NCI-H1048 (cell line): ENCODE measurements at regions not wholly inside any gene's neighbourhood (a gene's known extent, or its start where the extent isn't known, plus 50 kb on each side); places are given as distances from the start of the nearest gene placed in this dataset.
"Not testable (repeated sequence)": the region's sequence is repeated elsewhere in the genome, so short reads cannot be mapped to it uniquely, and the experiment has no call there.

Experiments
- DNase-seq: peaks from one replicate; lab custom pipeline; 2025; lab: John Stamatoyannopoulos, UW

DNA sequence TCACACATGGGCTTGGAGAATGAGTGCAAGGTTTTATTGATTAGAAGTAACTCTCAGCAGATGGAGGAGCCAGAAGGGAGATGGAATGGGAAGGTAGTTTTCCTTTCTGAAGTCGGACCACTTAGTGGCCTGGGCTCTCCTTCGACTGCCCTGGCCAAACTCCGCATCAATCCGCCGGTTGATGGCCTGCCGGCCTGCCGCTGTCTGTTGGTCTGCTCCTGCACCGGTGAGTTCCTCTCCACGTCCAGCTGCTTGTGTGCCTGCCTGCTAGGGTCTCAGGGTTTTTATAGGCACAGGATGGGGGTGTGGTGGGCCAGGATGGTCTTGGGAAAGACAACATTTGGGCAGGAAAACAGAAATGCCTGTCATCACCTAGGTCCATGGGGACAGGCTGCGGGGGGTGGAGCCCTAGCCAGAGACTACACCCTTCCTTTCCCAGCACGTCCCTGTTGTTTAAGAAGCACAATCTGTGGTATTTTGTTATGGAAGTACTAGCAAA, 837.0 kb downstream of the PDCD6IP start:
- DNase-seq: no peak

- no peak for DNase-seq
Measured at GRCh38 chr3:34646911-34647460, 848.6 kb downstream of the PDCD6IP start.

- DNase-seq: no peak
Measured at GRCh38 chr3:34650131-34650530, 851.7 kb downstream of the PDCD6IP start.

GRCh38 chr3:34668915-34669314, 870.5 kb downstream of the PDCD6IP start:
- DNase-seq: no peak

DNA sequence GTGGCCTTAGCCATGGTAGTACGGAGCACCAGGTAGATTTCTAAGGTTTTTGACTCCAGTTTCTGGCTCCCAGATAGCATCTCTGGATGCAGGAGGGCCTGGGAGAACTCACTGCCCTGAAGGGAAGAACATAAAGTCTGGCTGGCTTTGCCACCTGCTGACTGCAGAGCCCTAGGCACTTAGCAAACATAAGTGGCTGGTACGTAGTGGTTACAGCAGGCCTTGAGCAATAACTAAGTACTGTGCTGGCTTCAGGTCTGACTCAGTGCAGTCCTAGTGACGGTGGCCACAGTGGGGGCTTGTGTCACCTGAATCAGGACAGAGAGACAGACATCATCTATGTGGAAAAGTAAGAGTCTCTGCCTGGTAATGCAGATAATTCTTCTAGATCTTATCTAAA, 871.1 kb downstream of the PDCD6IP start:
- no peak for DNase-seq

GRCh38 chr3:34675383-34676120, 877.1 kb downstream of the PDCD6IP start:
- no peak for DNase-seq

- DNase-seq: no peak
Measured at GRCh38 chr3:34676436-34676835, 878.0 kb downstream of the PDCD6IP start.

- DNase-seq: no peak
Measured at GRCh38 chr3:34678575-34678974, 880.1 kb downstream of the PDCD6IP start.

GRCh38 chr3:34679055-34679454, 880.6 kb downstream of the PDCD6IP start:
- DNase-seq: not testable (repeated sequence)

DNA sequence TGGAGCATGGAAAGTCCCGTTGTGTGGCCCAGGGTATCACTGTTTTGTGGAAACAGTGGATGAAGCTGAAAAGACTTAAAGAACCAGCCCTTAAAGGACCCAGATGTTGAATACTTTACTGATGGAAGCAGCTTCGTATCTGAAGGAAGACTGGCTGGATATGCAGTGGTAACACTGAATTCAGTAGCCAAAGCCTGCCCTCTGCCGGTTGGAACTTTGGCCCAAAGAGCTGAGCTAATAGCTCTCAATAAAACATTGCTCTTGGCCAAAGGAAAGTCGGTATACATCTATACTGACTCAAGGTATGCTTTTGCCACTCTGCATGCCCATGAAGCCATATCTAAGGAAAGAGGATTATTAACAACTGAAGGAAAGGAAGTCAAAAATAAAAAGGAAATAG, 885.4 kb downstream of the PDCD6IP start:
- DNase-seq: peak; percentile 31

GRCh38 chr3:34686541-34686940, 888.1 kb downstream of the PDCD6IP start:
- no peak for DNase-seq

- no peak for DNase-seq
Measured at GRCh38 chr3:34687671-34688070, 889.2 kb downstream of the PDCD6IP start.

GRCh38 chr3:34696831-34697230, 898.4 kb downstream of the PDCD6IP start:
- DNase-seq: no peak

DNA sequence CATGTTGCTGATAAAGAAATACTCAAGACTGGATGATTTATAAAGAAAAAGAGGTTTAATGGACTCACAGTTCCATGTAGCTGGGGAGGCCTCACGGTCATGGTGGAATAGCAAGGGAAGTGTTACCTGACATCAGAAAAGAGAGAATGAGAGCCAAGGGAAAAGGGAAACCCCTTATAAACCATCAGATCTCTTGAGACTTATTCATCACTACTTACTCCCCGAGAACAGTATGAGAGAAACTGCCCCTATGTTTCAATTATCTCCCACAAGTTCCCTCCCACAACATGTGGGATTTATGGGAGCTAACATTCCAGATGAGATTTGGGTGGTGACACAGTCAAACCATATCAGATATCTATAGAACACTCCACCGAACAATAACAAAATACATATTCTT, 904.6 kb downstream of the PDCD6IP start:
- DNase-seq: no peak

DNA sequence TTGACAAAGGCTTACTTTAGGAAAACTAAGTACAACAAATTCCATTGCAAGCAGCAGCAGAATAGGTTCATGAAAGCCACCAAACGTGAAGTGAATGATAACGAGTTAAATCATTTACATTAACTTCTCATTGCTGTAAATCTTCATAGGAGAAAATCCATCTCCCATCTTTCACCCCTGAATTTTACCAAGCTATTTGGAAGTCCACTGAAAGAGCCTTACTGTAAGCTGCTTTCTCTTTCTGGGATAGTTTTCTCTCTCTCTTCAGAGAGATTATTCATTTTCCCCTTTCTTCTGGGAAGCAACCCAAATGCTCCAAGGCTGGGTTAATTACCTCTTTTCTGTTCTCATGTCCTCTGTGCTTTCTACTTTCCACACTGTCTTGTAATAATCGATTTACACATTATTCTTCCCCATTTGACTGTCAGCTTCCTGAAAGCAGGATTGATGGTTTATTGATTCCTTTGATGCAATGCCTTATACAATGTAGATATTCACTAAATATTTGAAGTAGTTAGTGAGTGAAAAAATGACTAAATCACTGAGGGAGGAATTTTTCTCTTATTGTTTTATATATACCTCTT, 914.3 kb upstream of the ARPP21 start:
- no peak for DNase-seq

DNA sequence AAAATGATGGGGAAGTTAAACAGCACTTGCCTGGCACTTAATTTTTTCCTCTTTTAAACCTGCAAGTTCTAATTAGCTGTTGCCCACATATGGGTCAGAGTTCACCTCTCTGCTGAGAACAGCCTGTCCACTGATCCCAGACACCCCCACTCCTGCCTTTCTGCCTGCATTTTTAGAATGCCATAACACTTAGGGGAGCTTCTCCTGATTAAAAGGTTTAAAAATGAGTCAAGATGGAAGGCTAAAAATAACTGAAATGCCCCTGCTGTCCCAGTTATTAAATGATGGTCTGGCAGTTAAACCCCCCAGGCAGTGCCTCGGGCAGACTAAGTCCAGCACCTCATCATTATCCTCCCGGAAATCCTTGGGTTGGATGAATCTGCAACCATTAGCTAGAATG, 913.6 kb upstream of the ARPP21 start:
- DNase-seq: no peak

DNA sequence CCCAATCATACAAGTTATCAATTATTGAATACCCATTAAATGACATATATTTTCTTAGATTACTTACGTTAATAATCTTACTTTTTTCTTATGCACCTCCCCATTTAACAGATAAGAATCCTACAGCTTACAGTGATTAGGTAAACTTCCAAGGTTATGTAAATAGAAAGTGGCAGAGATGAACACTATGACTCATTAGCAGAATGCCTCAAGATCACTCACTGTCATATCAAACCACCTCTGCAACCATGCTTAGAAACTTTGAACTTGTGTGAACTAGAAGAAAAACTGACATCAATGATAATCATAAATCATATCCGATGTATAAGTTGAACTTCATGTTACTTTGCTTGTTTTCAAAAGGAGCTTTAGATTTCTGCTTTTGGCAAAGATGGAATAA, 911.6 kb upstream of the ARPP21 start:
- no peak for DNase-seq

DNA sequence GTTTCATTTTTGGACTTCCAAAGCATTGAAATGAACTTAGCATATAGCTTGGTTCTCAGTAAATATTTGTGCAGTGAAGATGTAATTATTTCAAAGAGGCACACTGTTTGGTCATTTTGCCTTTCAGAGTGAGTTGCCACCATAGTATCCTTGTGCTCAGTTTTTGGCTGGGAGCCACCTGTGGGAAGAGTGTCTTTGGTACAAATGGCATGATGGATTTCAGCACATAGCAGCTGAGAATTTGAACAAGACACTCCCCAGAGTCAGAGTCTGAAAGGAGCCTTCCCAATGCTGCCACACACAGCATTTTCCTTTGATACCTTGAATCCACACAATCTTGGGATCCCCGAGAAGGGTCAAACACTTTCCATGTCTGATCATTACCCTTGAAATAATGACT, 897.2 kb upstream of the ARPP21 start:
- DNase-seq: no peak

- DNase-seq: no peak
Measured at GRCh38 chr3:34758630-34759261, 880.6 kb upstream of the ARPP21 start.

DNA sequence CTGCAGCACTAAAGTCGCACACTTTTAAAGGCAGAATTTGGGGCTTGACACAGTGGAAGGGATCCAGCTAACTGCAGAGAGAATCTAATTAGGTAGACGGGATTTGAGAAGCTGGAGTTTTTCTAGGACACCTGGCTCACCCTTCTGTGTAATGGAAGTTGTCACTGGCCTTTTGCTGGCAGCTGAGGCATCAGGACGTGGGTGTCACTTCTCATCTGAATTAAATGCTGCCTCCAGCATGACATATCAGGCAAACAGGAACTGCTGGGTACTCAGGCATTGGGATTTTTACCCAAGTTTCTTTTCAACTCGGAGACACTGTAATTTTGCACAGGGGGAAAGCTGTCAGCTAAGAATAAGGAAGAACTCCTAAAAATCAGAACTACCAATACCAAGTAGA, 861.9 kb upstream of the ARPP21 start:
- no peak for DNase-seq

GRCh38 chr3:34779092-34779491, 860.2 kb upstream of the ARPP21 start:
- no peak for DNase-seq

GRCh38 chr3:34780294-34780693, 859.0 kb upstream of the ARPP21 start:
- no peak for DNase-seq

- DNase-seq: no peak
Measured at GRCh38 chr3:34780973-34781372, 858.4 kb upstream of the ARPP21 start.
